SJCRH30 (cell line): ENCODE measurements at regions not wholly inside any gene's neighbourhood (a gene's known extent, or its start where the extent isn't known, plus 50 kb on each side); places are given as distances from the start of the nearest gene placed in this dataset.
A peak's percentile ranks its signal among the peaks of the same experiment; 100 is the strongest.
"Not testable (repeated sequence)": the region's sequence is repeated elsewhere in the genome, so short reads cannot be mapped to it uniquely, and the experiment has no call there.

Experiments used
- DNase-seq, 2 experiments: peaks; one replicate each; pipeline ENCODE4 v3.0.0-alpha.2; 2015 to 2020
- H3K27ac ChIP-seq: fragments of 250-450 bp; sonication (Bioruptor Pico); 2 replicates; pipeline ENCODE4 v1.5.1; 2020; ENCODE audit warnings: mild to moderate bottlenecking, moderate library complexity
- H3K27me3 ChIP-seq: fragments of 250-450 bp; sonication (Bioruptor Pico); 2 replicates; pipeline ENCODE4 v1.5.1; 2020; ENCODE audit warnings: mild to moderate bottlenecking, moderate library complexity
- H3K36me3 ChIP-seq: fragments of 250-450 bp; sonication (Bioruptor Pico); 2 replicates; pipeline ENCODE4 v1.5.1; 2020; ENCODE audit warnings: mild to moderate bottlenecking, moderate library complexity
- H3K4me1 ChIP-seq: fragments of 250-450 bp; sonication (Bioruptor Pico); 2 replicates; pipeline ENCODE4 v1.5.1; 2020; ENCODE audit warnings: mild to moderate bottlenecking, moderate library complexity
- H3K4me3 ChIP-seq: fragments of 250-450 bp; sonication (Bioruptor Pico); 2 replicates; pipeline ENCODE4 v1.5.1; 2020; ENCODE audit warnings: mild to moderate bottlenecking, moderate library complexity
- H3K9me3 ChIP-seq: fragments of 250-450 bp; sonication (Bioruptor Pico); replicated peaks from 2 replicates; pipeline ENCODE4 v1.5.1; 2020; ENCODE audit warnings: mild to moderate bottlenecking, moderate library complexity

DNA sequence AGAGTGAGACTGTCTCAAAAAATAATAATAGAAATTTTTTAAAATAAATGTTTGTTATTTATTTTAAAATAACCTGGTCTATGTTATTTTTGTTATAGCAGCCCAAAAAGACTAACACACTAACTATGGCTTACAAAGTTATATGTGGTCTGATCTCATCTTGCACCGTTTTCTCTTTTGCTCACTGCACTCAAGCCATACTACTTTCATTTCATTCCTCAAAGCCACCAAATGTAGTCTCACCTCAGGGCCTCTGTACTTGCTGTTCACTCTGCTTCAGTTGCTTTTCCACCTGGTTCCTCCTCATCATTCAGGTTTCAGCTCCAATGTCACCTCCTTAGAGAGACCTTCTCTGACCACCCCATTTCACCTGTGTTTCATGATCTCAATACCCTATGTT, 55.2 kb upstream of the MDM1 start:
- no peak for DNase-seq
- H3K27me3 ChIP-seq, result no peaks in the 10 kb centered on the region
- no peaks in the 10 kb centered on the region for H3K9me3 ChIP-seq
- H3K4me1 ChIP-seq, result no peaks in the 10 kb centered on the region
- no peak overlapping the region for H3K27ac ChIP-seq
- no peaks in the 10 kb centered on the region for H3K36me3 ChIP-seq
- H3K4me3 ChIP-seq, result no peak overlapping the region

DNA sequence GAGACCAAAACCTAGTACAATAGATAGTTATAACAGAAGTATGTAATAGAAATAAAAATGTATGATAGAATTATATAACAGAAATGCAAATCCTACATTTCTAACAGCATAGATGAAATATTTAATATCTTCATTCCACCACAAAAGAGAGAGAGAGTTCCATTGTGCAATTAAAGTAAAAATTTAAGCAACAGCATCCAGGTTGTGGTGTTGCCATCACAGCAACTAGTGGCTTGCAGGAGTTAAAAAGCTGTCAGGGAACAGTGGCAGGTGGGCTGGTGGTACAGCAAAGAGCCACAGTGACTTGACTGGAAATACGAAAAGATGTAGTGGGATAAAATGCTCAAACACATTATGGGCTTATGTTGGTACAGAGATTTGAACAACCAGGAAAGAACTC, 57.1 kb upstream of the MDM1 start:
- Histone ChIP-seq H3K4me3 (no peak overlapping the region), H3K27ac (no peak overlapping the region), H3K36me3 (no peaks in the 10 kb centered on the region), H3K4me1 (no peaks in the 10 kb centered on the region), H3K9me3 (no peaks in the 10 kb centered on the region), H3K27me3 (no peaks in the 10 kb centered on the region)
- DNase-seq, result no peak

DNA sequence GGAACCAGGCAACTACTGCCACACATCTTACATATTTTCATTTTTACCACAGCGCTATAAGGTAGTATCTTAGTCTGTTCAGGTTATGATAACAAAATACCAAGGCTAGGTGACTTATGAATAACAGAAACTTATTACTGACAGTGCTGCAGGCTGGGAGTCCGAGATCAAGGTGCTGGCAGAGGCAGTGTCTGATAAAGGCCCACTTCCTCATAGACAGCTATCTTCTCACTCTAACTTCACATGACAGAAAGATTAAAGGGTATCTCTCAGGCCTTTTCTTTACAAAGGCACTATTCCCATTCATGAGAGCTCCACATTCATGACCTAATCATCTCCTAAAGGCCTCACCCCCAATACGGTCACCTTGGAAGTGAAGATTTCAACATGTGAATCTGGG, 59.8 kb upstream of the MDM1 start:
- H3K9me3 ChIP-seq, result no peaks in the 10 kb centered on the region
- H3K4me1 ChIP-seq, result no peaks in the 10 kb centered on the region
- no peak for DNase-seq
- no peak overlapping the region for H3K4me3 ChIP-seq
- H3K27me3 ChIP-seq, result no peaks in the 10 kb centered on the region
- no peak overlapping the region for H3K27ac ChIP-seq
- no peaks in the 10 kb centered on the region for H3K36me3 ChIP-seq

DNA sequence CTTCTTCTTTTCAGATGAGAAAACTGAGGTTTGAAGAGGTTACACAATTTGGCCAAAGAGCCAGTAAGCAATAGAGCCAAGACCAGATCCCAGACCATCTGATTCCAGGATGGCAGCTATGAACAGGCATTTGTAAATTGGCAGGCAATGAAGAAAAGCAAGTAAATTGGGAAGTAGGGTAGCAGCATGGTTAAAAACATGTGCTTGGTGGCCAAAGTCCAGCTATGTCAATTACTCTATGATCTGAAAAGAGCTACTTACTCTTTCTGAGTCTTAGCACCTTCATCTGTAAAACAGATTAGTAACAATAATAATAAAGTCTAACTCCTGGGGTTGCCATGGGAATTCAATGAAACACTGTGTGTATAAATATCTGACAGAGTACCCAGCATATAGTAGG, 60.2 kb upstream of the MDM1 start:
- no peaks in the 10 kb centered on the region for H3K9me3 ChIP-seq
- H3K27me3 ChIP-seq, result no peaks in the 10 kb centered on the region
- no peak overlapping the region for H3K27ac ChIP-seq
- no peak overlapping the region for H3K4me3 ChIP-seq
- DNase-seq, result no peak
- no peaks in the 10 kb centered on the region for H3K36me3 ChIP-seq
- no peaks in the 10 kb centered on the region for H3K4me1 ChIP-seq

DNA sequence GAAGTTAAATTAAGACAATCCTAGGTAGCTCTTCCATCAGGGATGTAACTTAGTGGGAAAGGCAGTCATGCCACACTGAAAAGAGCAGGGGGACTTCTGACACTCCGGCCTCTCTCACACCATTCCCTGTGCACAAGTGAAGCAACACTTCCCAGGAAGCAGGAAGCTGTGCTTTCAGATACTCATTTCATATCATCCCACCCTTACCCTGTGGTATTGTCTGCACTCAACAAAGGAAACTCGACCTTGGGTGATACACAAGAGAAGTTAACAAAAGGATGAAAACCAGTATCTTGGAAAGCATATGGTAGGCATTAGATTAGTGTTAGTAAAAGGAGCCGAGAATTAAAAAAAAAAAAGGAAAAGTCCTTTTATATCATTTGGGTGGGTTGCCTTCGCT, 61.3 kb upstream of the MDM1 start:
- H3K9me3 ChIP-seq, result no peaks in the 10 kb centered on the region
- DNase-seq, result no peak
- no peaks in the 10 kb centered on the region for H3K27me3 ChIP-seq
- H3K4me1 ChIP-seq, result no peaks in the 10 kb centered on the region
- H3K36me3 ChIP-seq, result no peaks in the 10 kb centered on the region
- no peak overlapping the region for H3K4me3 ChIP-seq
- H3K27ac ChIP-seq, result no peak overlapping the region

DNA sequence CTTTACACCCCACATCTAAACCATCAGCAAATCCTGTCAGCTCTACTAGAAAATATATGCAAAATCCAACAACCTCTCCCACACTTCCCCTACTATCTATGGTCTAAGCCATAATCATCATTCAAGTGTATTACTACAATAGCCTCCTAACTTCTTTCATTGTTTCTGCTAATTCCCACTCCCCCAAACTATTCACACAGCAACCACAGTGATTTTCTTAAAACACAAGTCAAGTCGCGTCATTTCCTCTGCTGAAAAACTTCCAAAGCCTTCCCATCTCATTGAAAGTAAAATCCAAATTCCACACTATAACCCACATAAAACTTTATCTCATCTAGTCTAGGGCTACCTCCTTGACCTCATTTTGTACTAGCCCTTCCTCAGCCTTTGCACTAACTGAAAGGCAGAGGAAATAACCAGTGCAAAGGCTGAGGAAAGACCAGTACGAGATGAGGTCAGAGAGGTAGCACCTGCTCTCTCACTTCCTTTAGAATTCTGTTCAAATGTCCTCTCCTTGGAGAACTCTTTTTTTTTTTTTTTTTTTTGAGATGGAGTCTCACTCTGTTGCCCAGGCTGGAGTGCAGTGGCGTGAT, 65.5 kb upstream of the MDM1 start:
- Histone ChIP-seq H3K4me3 (no peak overlapping the region), H3K9me3 (no peaks in the 10 kb centered on the region), H3K36me3 (no peaks in the 10 kb centered on the region), H3K27me3 (no peaks in the 10 kb centered on the region), H3K4me1 (peaks cover 11% of the 10 kb centered on the region), H3K27ac (no peak overlapping the region)
- no peak for DNase-seq

DNA sequence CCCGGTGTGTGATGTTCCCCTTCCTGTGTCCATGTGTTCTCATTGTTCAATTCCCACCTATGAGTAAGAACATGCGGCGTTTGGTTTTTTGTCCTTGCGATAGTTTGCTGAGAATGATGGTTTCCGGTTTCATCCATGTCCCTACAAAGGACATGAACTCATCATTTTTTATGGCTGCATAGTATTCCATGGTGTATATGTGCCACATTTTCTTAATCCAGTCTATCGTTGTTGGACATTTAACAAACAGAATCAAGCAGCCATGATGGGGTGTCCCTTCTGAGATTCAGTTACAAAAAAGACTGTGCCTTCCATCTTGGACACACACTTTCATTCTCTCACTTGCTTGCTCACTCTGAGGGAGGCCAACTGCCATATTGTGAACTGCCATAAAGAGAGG, 66.5 kb upstream of the MDM1 start:
- H3K27ac ChIP-seq, H3K27me3 ChIP-seq, H3K9me3 ChIP-seq, H3K36me3 ChIP-seq, DNase-seq, H3K4me3 ChIP-seq: not testable (repeated sequence)
- peaks cover 11% of the 10 kb centered on the region for H3K4me1 ChIP-seq

DNA sequence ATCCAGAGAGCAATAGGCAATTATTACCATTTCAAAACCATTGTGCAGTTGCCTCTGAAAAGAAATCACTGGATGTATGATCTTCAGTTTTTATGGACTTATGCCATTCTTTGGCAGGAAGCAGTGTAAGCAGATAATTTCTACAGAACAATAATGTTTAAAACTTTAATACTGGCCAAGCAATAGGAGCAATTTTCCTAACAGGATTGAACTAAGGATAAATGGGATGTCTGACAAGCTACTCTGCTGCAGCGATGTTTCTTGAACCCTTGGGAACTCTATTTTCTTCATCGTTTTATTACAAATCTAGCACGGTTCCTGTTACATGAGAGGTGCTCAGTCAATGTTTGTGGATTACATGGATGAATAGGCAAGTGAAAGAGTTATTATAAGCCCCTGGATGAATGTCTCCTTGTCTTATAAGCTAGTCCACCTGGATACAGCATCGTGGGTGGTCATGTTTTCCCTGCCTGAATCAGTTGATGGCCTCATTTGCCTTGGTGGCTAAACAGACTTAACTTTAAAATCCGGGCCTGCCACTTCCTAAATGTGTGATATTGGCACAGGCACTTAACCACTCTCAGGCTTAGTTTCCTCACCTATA, 68.2 kb upstream of the MDM1 start:
- Histone ChIP-seq H3K4me1 (peaks cover 11% of the 10 kb centered on the region), H3K4me3 (no peak overlapping the region), H3K36me3 (no peaks in the 10 kb centered on the region), H3K27ac (peak overlapping the region; percentile 46), H3K9me3 (no peaks in the 10 kb centered on the region), H3K27me3 (no peaks in the 10 kb centered on the region)
- peak; percentile 88 to 95 for DNase-seq

DNA sequence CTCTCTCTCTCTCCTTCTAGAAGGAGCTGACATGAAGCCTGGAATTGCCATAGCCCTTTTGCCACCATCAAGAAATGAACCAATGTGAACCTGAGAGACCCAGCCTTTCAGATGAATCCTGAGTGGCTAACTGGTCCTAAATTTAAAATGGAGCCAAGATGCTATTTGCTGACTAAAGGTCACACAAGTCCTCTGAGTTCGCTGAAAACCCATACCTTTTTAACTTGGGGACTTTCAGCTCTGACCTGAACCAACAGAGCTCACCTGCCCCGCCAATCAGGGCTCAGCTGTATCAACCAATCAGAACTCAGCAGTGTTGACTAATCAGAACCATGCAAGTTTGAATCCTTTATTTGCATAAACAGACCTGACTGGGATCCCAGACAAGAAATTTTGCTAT, 70.3 kb upstream of the MDM1 start:
- DNase-seq, result no peak
- H3K27ac ChIP-seq, result no peak overlapping the region
- no peaks in the 10 kb centered on the region for H3K36me3 ChIP-seq
- H3K4me3 ChIP-seq, result no peak overlapping the region
- H3K27me3 ChIP-seq, result no peaks in the 10 kb centered on the region
- no peaks in the 10 kb centered on the region for H3K9me3 ChIP-seq
- H3K4me1 ChIP-seq, result peaks cover 11% of the 10 kb centered on the region

DNA sequence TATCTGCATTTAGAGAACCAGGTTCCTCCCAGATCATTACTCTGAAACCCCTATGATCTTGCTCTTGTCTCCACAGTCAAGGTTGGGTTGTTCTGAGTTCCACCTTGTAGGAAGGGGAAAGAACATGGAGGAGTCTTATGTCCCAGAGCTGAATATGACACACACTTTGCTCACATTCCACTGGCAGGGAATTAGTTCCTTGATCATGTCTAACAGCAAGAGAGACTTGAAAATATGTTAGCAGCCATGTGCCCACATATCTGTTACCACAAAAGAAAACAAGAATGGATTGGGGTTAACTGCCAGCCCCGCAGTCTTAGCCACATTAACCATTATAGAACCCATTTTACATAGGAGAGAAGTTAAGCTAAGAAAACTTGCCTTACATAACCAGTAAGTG, 71.1 kb upstream of the MDM1 start:
- no peaks in the 10 kb centered on the region for H3K9me3 ChIP-seq
- peaks cover 11% of the 10 kb centered on the region for H3K4me1 ChIP-seq
- H3K36me3 ChIP-seq, result no peaks in the 10 kb centered on the region
- no peaks in the 10 kb centered on the region for H3K27me3 ChIP-seq
- H3K27ac ChIP-seq, result no peak overlapping the region
- DNase-seq, result no peak
- H3K4me3 ChIP-seq, result no peak overlapping the region

DNA sequence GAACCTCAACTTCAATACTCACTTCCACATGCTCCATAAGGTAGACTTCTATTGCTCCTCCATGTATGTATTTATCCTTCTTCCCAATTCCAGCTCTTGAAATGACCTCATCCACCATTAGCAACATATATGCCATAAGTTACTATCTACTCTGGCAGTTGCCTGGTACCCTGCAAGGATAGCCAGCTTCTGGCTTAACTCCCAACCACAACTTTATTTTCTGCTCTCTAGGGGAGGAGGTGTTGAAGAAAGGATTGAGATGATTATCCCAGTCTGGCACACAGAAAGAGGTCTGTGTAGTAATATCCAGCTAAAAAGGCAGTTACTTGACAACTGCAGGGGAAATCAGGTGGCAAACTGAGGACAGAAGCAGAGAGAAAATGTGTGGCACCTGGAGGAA, 71.5 kb upstream of the MDM1 start:
- no peak overlapping the region for H3K27ac ChIP-seq
- H3K9me3 ChIP-seq, result no peaks in the 10 kb centered on the region
- peak in 1 of 2 experiments; percentile 29 for DNase-seq
- peaks cover 11% of the 10 kb centered on the region for H3K4me1 ChIP-seq
- H3K36me3 ChIP-seq, result no peaks in the 10 kb centered on the region
- H3K27me3 ChIP-seq, result no peaks in the 10 kb centered on the region
- H3K4me3 ChIP-seq, result no peak overlapping the region

DNA sequence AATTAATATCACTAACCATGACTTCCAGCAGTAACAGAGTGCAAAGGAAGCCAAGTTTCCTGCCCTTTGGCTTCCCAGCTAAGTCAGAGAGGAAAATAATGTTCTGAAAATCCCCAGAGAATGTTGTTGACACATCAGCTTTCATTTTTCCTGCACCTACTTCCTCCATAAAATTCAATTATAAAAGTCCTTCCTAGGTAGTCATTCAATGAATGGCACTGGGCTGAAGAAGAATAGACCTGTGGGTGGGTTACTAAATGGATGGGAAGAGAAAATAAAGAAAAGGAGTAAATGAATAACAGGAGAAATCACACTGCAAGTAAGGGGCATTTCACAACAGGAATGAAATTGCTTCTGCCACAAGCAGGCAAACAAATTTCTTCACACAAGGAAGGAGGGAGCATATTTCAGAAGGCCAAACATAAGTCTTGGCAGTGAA, 73.2 kb upstream of the MDM1 start:
- Histone ChIP-seq H3K9me3 (no peaks in the 10 kb centered on the region), H3K4me1 (peaks cover 5% of the 10 kb centered on the region), H3K27ac (no peak overlapping the region), H3K36me3 (no peaks in the 10 kb centered on the region), H3K27me3 (no peaks in the 10 kb centered on the region), H3K4me3 (no peak overlapping the region)
- no peak for DNase-seq

DNA sequence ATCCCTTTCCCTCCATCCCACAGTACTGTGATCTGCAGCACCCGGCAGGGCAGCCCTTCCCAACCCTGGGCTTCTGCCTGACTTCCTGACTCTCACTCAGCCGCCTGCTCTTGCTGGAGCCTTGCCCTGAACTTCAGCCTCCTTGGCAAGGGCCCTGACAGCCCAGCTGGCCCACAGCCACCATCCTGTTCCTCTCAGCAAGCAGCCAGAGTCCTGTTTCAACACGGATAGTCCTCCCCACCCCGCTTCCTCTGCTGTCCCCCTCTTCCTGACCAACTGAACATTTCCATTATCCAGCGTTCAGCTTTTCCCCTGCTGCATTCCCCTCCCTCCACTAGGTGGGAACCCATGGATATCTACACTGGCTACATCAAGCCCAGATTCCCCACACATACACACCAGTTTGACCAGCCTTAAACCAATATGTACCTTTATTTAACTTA, 74.0 kb upstream of the MDM1 start:
- H3K36me3 ChIP-seq, result no peaks in the 10 kb centered on the region
- H3K9me3 ChIP-seq, result no peaks in the 10 kb centered on the region
- H3K4me3 ChIP-seq, result no peak overlapping the region
- no peaks in the 10 kb centered on the region for H3K27me3 ChIP-seq
- DNase-seq, result peak; percentile 54 to 60
- no peak overlapping the region for H3K27ac ChIP-seq
- H3K4me1 ChIP-seq, result no peaks in the 10 kb centered on the region

DNA sequence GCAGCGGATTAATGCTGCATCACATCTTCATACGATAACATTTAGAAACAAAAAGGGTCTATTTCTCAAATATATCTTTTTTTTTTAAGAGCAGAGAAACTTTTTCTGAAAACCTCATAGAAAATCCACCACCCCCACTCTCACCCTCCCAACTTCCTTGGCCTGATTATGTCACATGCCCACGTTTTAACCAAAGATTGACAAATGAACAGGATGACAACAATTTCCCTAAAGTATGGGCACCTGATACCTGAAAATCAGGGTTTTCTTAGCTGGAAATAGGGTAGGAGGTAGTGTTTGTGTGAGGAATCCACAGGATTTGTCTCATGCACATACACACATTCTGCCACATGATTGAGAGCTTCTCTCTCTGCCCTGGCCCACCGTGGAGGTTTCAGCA, 74.7 kb upstream of the MDM1 start:
- no peak for DNase-seq
- Histone ChIP-seq H3K27ac (no peak overlapping the region), H3K4me3 (no peak overlapping the region), H3K4me1 (no peaks in the 10 kb centered on the region), H3K27me3 (no peaks in the 10 kb centered on the region), H3K36me3 (no peaks in the 10 kb centered on the region), H3K9me3 (no peaks in the 10 kb centered on the region)

DNA sequence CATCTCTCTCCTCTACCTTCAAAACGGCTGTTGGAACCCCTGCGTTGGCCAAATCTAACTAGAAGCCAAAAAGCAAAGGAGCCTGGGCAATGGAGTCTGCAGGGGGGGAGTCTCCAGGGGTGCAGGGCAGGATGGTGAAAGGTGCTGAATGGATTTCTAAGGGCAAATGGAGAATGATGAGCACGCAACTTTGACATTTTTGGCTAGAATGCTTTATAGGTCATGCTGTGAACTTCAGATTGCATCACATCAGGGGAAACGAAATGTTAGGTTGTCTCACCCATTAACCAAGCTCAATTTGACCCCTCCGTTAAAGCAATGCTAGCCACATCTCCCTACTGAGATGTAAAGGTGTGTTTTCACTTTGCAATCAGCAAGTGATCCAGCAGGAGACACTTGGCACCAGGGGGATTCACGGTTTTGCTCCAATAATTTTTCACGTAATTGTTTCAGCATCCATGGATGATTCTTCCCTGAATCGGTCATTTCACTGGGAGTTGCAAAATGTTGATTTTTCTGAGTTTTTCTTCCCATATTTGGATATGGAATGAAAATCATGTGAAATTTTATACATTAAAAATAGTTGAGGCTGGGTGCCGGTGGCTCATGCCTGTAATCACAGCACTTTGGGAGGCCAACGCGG, 78.0 kb upstream of the MDM1 start:
- no peaks in the 10 kb centered on the region for H3K27me3 ChIP-seq
- H3K9me3 ChIP-seq, result no peaks in the 10 kb centered on the region
- no peak overlapping the region for H3K27ac ChIP-seq
- no peak for DNase-seq
- no peaks in the 10 kb centered on the region for H3K4me1 ChIP-seq
- H3K36me3 ChIP-seq, result no peaks in the 10 kb centered on the region
- H3K4me3 ChIP-seq, result no peak overlapping the region

DNA sequence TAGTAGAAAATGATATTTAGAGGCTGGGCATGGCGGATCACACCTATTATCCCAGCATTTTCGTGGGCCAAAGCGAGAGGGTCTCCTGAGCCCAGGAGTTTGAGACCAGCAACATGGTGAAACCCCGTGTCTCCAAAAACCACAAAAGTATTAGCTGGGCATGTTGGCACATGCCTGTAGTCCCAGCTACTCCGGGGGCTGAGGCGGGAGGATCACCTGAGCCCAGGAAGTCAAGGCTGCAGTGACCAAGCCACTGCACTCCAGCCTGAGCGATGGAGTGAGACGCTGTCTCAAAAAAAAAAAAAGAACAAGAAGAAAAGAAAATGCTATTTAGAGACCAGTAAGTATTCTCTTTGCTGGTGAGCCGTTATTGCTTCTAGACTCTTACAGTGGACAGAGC, 79.2 kb upstream of the MDM1 start:
- DNase-seq, result no peak
- Histone ChIP-seq H3K9me3 (no peaks in the 10 kb centered on the region), H3K4me3 (no peak overlapping the region), H3K4me1 (no peaks in the 10 kb centered on the region), H3K27ac (no peak overlapping the region), H3K27me3 (no peaks in the 10 kb centered on the region), H3K36me3 (no peaks in the 10 kb centered on the region)
